A549 (cell line): ENCODE measurements at regions not wholly inside any gene's neighbourhood (a gene's known extent, or its start where the extent isn't known, plus 50 kb on each side); places are given as distances from the start of the nearest gene placed in this dataset.

Experiments used
- CTCF ChIP-seq: fragments of >200 bp; sonication (Bioruptor Twin); formaldehyde crosslinking; IDR thresholded peaks from 3 replicates; pipeline ENCODE4 v1.5.1; 2016
- POLR2A ChIP-seq: IDR thresholded peaks from 2 replicates; pipeline ENCODE4 v1.6.1; 2012; ENCODE audit warnings: mild to moderate bottlenecking, low read length

GRCh38 chr1:175873290-175873935 is 130.0 kb upstream of the TNR start:
- no peak for TF ChIP-seq CTCF
- no peak for TF ChIP-seq POLR2A
